SK-N-MC (cell line): ENCODE measurements at regions not wholly inside any gene's neighbourhood (a gene's known extent, or its start where the extent isn't known, plus 50 kb on each side); places are given as distances from the start of the nearest gene placed in this dataset.

Experiments used
- EZH2 ChIP-seq: fragments of 200-600 bp; sonication (generic); IDR thresholded peaks from one replicate; pipeline ENCODE4 v1.6.1; 2017; ENCODE audit warnings: antibody characterized with exemption
- POLR2AphosphoS5 ChIP-seq: IDR thresholded peaks from 2 replicates; pipeline ENCODE4 v1.6.1; 2012; ENCODE audit warnings: mild to moderate bottlenecking, low read depth, low read length, borderline replicate concordance

GRCh38 chr18:39380866-39381265 is 1815.3 kb upstream of the CELF4 start:
- no peak for TF ChIP-seq POLR2AphosphoS5
- no peak for TF ChIP-seq EZH2
